ENCODE measurements at regions not wholly inside any gene's neighbourhood (a gene's known extent, or its start where the extent isn't known, plus 50 kb on each side); places are given as distances from the start of the nearest gene placed in this dataset.

DNA sequence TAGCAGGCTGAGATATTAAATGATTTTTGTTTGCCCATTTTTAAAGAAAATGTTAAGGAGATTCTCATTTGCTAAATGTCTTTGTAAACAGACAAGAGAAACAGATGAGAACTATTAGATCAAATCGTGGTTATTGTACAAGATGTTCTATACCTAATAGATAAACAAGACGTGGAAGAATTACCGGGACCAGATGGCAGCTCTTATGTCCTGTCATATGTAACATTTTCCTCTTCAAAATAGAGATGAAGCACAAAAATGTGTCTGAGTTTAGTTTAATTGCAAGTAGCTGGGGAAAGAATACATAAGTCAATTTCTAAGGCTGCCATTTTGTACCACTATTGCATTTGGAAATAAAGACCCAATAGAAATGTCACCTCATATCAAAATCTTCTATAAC lies 553.7 kb downstream of the TUSC7 start:
- Mint-ChIP-seq H3K9me3 (no peaks in the 10 kb centered on the region), H3K27ac (no peak overlapping the region), H3K27me3 (ENCODE audit: low read depth, poor library complexity) (no peaks in the 10 kb centered on the region), H3K4me1 (no peaks in the 10 kb centered on the region), H3K36me3 (ENCODE audit: low read depth) (no peaks in the 10 kb centered on the region), H3K4me3 (no peak overlapping the region)
- DNase-seq = no peak
- TF ChIP-seq, protein P1, sequence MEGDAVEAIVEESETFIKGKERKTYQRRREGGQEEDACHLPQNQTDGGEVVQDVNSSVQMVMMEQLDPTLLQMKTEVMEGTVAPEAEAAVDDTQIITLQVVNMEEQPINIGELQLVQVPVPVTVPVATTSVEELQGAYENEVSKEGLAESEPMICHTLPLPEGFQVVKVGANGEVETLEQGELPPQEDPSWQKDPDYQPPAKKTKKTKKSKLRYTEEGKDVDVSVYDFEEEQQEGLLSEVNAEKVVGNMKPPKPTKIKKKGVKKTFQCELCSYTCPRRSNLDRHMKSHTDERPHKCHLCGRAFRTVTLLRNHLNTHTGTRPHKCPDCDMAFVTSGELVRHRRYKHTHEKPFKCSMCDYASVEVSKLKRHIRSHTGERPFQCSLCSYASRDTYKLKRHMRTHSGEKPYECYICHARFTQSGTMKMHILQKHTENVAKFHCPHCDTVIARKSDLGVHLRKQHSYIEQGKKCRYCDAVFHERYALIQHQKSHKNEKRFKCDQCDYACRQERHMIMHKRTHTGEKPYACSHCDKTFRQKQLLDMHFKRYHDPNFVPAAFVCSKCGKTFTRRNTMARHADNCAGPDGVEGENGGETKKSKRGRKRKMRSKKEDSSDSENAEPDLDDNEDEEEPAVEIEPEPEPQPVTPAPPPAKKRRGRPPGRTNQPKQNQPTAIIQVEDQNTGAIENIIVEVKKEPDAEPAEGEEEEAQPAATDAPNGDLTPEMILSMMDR (IDR thresholded peaks at IDR 0.05) = no peak

DNA sequence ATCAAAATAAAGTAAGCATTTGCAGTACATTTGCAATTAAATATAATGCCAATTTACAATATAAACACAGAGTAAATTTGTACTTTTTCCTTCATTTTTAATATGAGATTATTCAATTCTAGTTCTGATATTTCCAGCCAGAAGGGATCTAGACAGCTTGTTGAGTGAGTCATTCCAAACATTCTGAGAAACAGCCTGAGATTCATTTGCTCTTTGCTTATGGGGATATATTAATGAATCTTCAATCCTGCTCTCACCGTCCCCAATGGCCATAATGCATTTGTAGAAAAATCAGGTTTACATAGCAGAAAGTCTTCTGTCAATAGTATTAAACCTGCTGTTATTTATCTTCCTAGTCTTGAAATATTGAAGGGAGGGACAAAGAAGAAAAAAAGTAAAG lies 554.2 kb downstream of the TUSC7 start:
- TF ChIP-seq, protein P1 (IDR thresholded peaks at IDR 0.05) = no peak
- Mint-ChIP-seq H3K9me3 (no peaks in the 10 kb centered on the region), H3K27me3 (ENCODE audit: low read depth, poor library complexity) (no peaks in the 10 kb centered on the region), H3K4me1 (no peaks in the 10 kb centered on the region), H3K27ac (no peak overlapping the region), H3K36me3 (ENCODE audit: low read depth) (no peaks in the 10 kb centered on the region), H3K4me3 (no peak overlapping the region)
- DNase-seq = no peak

- TF ChIP-seq, protein P1 (IDR thresholded peaks at IDR 0.05) = no peak
- Mint-ChIP-seq H3K27me3 (ENCODE audit: low read depth, poor library complexity) (no peaks in the 10 kb centered on the region), H3K36me3 (ENCODE audit: low read depth) (no peaks in the 10 kb centered on the region), H3K9me3 (no peaks in the 10 kb centered on the region), H3K27ac (no peak overlapping the region), H3K4me1 (no peaks in the 10 kb centered on the region), H3K4me3 (no peak overlapping the region)
- no peak for DNase-seq
Observed at GRCh38 chr3:117264204-117264994, 554.8 kb downstream of the TUSC7 start.

DNA sequence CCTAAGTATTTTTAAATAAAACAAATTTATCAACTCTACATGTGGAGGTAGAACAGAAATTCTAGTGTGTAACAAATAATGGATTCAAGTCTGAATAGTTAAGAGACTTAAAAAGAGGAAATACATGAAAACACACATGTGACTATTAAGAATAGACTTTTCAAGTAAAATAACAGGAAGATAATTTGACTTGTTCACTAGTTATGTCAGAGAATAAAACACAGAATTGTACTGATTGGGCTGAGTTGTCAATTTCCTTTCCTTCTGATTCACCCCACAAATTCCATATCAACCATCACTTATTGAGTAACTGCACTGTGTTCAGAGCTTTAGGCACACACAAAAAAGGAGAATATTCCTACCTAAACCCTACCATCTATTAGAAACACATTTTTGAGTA lies 557.2 kb downstream of the TUSC7 start:
- TF ChIP-seq, protein P1 (IDR thresholded peaks at IDR 0.05) = no peak
- Mint-ChIP-seq H3K27ac (no peak overlapping the region), H3K4me1 (no peaks in the 10 kb centered on the region), H3K27me3 (ENCODE audit: low read depth, poor library complexity) (peaks cover 3% of the 10 kb centered on the region), H3K36me3 (ENCODE audit: low read depth) (no peaks in the 10 kb centered on the region), H3K4me3 (no peak overlapping the region), H3K9me3 (no peaks in the 10 kb centered on the region)
- DNase-seq = no peak

GRCh38 chr3:117268318-117268717 lies 558.7 kb downstream of the TUSC7 start:
- Mint-ChIP-seq H3K27me3 (ENCODE audit: low read depth, poor library complexity) (peaks cover 3% of the 10 kb centered on the region), H3K4me1 (no peaks in the 10 kb centered on the region), H3K27ac (no peak overlapping the region), H3K4me3 (no peak overlapping the region), H3K36me3 (ENCODE audit: low read depth) (no peaks in the 10 kb centered on the region), H3K9me3 (no peaks in the 10 kb centered on the region)
- no peak for DNase-seq
- TF ChIP-seq, protein P1 (IDR thresholded peaks at IDR 0.05) = no peak

DNA sequence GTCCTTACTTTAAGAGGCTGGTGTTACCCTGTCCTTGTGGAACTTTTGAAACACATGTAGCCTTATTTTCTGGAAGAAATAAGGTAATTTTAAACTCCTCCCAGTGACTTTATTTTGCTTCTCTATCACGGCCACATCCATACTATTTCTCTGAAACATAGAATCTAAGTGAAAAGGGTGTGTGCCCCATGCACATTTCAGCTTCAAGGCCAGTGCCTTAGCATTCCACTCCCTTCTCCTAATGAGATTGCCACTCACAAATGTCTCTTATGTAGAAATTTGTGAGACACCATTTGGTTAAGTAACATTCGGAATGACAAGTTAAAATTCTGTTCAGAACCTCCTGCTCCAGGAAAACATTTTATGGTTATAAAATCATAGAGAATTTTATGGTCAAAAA lies 562.7 kb downstream of the TUSC7 start:
- TF ChIP-seq, protein P1 (IDR thresholded peaks at IDR 0.05) = no peak

More for the DNA sequence above, 562.7 kb downstream of the TUSC7 start:
- Mint-ChIP-seq H3K4me3 (no peak overlapping the region), H3K36me3 (ENCODE audit: low read depth) (no peaks in the 10 kb centered on the region), H3K27me3 (ENCODE audit: low read depth, poor library complexity) (peaks cover 3% of the 10 kb centered on the region), H3K4me1 (peaks cover 1% of the 10 kb centered on the region), H3K9me3 (no peaks in the 10 kb centered on the region), H3K27ac (no peak overlapping the region)
- no peak for DNase-seq

Data from nephron progenitor cell (in vitro differentiated cells).